Activated naive CD4-positive, alpha-beta T cell treated with anti-CD3 and anti-CD28 coated beads, Interleukin-2, amount 50 U/mL, for 16 hours (primary cell): ENCODE measurements at regions not wholly inside any gene's neighbourhood (a gene's known extent, or its start where the extent isn't known, plus 50 kb on each side); places are given as distances from the start of the nearest gene placed in this dataset.

ENCODE experiments used
- DNase-seq: peaks from one replicate; pipeline ENCODE4 v3.0.0-alpha.2; 2020

DNA sequence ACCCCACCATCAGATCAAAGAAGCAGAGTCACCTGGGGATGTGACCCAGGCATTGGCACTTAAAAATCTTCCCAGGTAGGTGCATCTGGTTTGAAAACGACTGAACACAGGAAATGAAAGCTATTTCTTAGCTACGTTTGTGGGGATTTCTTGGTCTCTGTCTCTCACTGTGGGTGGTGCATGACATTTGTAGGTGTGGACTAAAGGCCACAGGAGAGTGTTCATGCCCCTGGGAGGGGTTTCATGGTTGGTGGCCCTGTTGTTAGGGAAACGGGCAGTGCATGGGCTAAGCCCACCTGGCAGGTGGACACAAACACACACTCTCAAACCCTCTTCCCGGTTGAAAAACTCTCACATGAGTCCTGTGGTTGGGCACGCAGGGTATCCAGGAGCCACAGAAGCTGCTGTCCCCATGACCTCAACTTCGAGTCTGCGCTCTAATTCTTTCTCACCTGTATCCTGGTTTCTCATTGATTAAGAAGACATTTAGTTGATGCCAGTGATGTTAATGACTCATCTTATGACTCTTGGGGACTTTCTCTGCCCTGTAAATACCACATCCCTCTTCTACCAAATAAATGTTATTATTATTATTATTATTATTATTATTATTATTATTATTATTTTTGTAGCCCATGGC lies 119.4 kb downstream of the MRPS6 start:
- no peak for DNase-seq

DNA sequence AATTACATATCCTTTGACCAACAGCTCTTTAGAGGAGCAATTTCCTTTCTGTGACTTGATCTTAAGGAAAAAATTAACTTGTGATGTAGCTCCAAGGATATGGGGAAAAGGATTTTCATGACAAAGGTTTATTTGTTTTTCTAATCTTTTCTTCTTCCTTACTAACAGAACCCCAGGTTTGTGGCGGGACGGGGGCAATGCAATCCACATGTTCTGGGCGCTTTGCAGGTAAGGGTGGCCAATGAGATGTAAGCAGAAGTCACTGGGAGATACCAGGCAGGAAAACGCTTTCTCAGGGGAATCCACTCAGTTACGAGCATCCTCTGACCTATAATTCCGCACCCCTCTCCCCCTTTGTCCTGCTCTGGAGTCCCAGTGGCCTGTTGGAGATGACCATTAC lies 122.0 kb downstream of the MRPS6 start:
- no peak for DNase-seq

DNA sequence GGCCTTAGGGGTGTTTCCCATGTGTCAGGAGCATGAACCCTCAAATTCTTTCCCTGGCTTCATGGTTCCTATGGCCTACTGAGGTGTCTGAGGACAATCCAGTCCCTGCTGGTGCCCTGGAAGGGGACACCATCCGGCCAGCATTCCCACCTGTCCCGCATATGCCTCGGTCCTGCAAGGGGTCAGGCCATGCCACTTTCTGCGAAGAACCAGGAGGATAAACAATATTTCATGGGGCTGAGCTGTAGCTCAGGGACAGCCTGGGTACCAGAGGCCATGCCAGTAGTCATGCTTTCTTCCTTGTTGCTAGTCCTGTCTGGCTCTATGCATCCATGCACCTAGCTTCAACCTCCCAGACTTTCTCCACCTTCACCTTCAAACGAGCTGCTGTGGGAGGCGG lies 123.6 kb downstream of the MRPS6 start:
- DNase-seq, result no peak

DNA sequence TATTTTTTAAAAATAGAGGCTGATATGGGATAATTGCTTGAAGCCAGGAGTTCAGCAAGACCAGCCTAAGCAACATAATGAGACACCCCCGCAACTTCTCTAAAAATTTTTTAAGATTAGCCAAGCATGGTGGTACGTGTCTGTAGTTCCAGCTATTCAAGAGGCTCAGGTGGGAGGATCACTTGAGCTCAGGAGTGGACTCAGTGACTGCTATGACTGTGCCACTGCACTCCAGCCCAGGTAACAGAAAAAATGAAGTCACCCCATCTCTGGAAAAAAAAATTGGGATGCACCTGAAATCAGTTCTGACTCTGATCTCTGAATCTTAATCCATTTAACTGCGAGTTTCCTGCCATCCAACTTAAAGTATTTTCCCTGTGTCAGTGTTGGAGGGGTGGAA lies 124.2 kb downstream of the MRPS6 start:
- DNase-seq, result no peak

DNA sequence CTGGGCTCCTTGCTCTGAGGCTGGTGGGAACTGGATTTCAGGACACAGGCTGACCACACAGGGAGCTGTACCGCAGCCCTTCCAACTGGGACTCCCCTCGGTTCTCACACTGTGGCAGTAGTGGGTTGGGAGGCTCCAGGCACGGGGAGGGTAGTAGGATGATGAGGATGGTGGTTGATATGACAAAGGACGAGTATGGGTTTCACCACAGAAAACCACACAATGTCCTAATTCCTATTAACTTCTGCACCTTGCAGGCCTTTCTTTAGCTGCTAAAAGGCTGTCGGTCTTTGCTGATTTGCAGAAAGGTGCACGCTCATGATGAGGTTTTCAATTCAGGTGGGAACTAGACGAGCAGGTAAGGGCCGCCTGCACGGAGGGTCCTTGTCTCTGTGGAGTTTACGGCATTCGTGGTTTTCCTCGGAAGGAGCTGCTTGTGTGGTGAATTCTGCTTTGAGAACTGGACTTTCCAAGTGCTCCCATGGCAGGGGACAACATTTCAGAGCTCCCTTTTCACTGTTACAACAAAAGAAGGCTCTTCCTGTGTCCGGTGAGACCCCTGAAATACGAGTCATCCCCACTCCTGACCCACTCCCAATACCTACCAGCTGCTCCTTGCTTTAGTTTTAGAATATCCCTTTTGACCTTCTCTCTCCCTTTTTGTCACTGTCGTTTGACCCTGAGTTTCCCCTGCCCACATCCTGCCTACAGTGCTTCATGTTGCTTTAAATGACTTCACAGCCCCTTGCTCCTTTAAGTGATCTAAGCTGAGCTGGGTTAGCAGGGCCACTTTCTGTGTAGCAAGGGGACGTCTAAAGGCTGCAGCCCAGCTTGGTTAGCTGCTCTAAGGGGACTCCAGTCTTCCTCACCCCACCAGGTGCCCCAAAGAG lies 125.1 kb downstream of the MRPS6 start:
- no peak for DNase-seq

DNA sequence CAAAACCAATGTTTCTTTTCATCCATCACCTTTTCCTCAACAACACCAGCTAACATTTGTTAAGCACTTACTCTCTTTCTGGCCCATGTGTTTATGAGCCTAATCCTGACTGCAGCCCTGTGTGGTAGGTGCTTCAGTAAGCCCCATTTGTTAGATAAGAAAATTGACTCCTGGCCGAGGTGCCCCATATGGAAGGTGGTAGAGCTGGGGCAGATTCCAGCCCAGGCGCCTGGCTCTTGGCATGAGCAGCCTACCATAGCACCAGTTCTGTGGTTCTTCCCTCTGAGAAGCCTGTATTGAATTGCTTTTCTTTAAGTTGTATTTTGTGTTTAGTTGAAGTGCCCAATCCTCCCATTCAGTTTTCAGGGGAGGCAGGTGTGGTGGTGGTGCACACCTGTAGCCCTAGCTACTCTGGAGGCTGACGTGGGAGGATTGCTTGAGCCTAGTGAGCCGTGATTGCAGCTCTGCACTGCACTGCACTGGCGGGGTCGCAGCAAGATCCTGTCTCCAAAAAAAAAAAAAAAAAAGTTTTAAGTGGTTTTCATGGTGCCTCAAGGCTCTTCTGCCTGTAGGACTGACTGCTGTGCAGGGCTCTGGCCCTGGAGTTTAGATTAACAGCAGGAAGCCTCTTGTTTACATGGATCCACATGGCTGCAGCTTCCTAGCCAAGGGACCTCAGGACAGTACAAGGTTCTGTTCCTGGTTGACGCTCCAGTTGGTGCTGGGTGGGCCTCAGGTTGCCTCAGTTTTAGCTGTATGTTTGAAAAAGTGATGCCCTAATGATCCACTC lies 125.9 kb downstream of the MRPS6 start:
- no peak for DNase-seq

DNA sequence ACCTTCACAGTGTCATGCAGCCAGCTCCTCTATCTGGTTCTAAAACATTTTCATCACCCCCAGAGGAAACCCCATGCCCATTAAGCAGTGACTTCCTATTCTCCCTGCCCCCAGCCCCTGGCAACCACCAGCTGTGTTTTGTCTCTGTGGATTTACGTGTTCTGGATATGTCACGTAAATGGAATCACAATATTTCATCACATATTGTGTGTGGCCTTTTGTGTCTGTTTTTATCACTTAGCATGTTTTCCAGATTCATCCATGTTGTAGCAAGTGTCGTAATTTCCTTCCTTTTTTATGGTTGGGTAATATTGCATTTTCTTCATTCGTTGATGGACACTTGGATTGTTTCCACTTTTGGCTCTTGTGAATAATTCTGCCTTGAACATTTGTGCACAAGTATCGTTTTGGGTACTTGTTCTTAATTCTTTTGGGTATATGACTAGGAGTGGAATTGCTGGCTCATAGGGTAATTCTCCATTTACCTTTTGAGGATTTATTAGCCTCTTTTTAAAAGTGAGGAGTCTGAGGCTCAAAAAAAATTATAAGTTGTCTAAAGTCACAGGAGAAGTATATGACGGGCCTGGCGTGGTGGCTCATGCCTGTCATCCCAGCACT lies 127.0 kb downstream of the MRPS6 start:
- no peak for DNase-seq

DNA sequence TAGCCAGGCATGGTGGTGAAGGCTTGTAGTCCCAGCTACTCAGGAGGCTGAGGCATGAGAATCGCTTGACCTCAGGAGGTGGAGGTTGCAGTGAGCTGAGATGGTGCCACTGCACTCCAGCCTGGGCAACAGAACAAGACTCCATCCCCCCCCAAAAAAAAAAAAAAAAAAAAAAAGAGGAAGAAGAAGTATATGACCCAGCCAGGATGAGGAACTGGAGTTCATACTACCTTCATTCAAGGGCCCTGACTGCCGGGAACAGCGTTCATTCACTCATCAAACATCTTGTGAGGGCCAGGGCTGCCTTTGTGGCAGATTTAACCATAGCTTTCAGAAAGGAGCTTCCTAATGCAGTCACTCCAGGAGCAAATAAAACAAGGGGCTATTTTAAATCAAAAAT lies 127.6 kb downstream of the MRPS6 start:
- DNase-seq, result no peak

DNA sequence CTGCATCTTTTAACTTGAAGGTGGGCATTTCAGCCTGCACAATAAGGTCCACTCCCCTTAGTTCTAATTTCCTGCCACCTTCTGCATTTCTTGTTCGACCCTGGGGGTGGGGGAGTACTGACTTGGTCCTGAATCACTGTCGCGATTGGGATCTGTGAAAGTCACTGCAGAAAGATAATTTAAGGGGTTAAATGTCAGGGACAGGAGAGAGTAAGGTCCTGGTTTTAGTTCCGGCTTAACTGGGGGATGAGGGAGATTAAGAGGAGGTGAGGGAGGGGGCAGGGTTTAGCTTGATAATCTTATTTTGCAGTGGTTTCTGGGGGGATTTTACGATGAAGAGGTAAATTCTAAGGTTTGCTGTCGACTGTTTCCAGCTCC lies 128.1 kb downstream of the MRPS6 start:
- no peak for DNase-seq

DNA sequence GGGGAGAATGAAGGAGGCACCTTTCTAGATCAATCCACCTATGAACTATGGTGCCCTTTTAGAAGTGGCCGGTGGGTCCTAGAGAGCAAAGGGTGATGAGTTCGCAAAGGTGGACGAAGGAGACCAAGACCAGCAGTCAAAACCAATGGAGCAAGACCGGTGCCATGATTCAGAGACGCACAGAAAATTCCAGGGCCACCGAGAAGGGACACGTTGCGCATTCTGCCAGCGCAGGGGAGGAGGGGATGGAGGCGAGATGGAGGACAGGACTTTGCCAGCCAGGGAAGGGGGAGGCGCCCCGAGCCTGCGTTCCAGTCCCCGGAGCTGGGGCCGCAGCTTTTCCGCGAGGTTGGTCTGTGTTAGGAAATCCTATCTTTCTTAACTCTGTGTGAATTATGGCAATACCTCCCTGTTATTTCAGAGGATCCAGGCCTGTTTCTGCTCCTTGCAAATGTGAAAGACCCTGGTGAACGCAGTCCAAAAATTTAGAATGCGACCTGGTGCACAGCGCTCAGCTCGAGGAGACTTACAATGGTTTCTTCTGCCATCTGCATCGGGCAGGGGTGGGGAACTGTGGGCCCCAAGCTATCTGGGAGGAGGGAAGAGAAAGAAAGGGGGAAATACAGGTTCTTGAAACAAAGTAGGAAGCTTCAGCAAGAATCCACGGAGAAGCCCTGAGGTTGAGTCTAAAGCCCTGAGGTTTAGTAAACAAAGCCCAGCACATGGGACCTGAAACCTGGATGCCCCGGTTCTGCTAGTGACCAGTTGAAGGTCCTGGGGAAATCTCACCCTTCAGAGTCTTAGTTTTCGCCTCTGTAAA lies 129.4 kb downstream of the MRPS6 start:
- no peak for DNase-seq

DNA sequence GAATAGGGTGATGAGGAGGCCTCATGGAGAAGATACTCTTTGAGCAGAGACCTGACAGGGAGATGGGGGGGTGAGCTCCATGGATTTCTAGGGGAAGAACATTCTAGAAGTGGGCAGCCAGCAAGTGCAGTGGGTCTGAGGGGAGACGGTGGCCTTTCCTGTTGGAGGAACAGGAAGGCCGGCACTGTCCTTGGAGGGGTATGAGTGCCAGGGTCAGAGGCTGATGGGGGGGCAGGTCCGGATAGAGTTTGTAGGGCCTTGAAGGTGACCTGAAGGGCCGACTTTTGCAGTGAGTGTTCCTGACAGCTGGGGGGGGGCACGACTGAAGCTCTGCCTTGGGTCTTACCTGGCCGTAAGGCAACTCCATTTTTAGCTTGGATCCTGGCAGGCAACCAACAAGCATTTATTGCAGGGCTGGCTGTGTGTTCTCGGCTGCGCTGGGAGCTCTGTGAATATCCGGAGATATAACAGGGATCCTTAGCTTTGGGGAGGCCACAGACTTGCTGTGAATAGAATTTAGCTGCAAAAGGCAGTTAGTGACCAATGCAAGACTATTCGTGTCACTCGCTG lies 130.6 kb downstream of the MRPS6 start:
- no peak for DNase-seq

DNA sequence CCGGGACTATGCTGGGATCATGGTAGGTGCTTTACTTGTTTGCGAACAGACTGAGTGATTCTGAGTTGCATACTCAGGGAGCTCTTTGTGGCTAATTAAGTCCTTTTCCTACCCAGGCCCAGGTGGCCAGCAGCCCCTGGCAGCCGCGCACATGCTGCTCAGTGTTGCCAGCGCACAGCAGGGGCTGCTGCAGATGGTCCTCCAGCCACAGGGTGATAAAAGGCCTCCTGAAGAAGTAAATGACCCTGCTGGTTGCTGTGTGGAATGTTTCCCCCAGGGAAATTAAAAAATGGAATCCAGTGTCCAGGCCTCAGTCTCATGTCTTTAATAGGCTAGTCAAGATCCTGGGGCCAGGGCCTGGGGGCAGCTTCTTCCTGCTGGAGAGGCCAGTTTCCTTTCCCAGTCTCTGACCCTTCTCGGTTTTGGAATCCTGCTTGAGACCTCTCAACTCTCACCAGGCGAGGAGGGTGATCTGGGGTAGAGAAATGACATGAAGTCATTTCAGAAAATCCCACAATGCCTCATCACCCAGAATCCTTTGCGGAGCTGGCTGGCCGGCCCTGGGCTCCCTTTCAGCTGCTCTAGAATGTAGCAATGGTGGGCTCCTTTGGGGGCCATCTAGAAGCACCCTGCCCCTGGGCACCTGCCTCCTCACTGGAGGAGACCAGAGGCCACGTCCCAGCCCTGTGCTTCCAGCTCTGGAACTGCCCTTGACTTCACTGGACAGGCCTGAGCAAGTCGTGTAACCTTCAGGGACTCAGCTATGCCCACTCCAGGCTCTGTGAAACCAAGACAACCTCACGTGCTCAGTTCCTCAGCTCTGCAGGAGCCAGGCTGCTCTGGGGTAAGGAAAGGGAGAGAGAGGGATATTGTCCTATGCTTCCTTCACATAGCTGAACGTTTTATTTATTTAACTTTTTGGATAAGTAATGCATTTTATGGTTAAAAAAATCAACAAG lies 131.4 kb downstream of the MRPS6 start:
- no peak for DNase-seq

DNA sequence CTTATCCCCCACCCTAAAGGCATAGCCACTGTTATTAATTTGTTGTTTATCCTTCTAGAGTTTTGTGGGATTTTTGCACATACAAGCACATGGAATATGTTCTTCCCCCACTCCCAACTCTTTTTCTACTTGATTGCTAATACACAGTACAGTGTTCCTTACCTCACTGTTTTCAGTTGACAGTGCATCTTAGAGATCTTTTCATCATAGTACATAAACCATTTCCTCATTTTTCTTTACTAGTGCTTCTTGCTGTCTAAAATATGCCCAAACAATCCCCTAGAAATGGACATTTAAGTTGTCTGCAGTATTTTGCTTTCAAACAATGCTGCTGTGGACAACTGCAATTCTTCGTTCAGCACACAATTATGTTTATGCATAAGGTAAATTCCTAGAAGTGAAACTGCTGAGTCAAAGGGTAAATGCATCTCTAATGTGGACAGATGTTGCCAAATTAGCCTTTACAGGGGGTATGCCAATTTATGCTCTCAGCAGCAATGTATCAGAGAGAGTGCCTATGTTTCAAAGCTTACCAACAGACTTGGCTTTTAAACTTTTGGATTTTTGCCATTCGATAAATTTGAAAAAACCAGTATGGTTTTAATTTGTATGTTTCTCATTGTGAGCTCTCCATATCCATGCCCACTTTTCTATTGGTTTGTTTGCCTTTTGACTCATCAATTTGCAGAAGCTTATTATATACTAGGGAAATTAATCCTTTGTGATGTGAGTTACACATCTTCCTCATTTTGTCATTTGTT lies 132.6 kb downstream of the MRPS6 start:
- DNase-seq, result no peak

DNA sequence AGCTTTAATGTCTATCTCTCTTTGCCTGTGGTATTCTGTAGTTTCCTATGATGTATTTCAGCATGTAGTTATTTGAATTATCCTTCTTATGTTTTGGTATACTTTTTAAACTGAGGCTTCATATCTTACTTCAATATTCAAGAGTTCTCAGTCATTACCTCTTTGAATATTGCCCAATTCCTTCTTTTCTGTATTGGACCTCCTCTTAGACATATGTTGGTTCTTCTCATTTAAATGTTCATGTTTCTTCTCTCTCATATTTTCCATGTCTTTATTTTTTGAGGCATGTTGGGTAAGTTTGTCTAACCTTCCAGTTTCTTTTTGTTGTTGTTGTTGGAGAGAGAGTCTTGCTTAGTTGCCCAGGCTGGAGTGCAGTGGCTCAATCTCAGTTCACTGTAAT lies 140.6 kb downstream of the MRPS6 start:
- DNase-seq, result no peak

DNA sequence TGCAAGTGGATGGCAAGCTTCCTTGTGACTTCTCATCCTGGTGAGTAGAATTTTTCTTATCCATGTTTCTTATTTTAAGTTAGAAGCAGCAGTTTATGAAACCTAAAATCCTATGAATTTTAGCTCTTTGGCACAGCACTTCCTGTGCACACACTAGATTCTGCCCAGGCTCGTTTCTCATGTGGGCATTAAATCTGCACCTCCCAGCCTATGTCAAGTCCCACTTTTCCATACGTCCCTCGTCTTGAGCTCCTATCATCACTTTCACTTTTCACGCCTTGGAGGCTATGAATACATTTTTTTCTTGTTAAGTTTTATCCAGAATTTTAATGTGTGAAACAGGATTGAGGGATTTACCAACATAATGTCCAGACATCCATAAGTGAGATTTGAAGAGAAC lies 142.1 kb downstream of the MRPS6 start:
- DNase-seq, result no peak

DNA sequence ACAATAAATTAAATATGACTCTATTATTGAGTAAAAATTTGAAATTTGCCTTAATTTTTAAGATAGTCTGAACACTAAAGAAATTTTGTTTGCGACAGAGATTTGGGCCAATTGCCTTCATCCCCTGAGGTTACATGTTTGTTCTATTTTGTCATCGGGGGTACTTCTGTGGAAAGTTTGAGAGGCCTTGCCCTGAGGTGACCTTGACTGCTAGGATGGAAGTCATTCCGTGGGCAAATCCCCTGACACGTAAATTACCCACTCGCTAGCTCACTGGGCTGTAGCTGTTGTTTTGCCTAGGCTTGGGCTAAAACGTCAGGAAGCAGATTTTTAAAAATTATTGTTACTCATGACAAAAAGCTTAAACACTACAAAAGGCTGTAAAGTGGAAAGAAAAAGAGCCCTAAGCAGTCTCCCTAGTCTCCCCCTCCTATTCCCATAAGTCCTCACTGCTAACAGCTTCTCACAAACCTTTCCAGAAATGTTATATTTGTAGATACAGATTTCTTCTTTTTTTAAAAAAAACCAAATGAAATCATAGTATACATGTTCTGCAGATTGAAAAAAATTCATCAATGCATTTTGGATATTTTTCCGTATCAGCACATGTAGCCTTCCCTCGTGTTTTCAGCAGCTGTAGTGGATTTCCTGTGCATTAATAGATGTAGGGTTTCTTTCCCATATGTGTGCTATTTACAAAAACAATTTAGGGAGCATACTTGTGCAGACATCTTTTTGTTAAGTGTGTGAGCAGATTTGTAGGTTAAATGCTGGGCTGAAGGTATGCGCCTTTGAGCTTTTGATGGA lies 142.7 kb downstream of the MRPS6 start:
- no peak for DNase-seq

DNA sequence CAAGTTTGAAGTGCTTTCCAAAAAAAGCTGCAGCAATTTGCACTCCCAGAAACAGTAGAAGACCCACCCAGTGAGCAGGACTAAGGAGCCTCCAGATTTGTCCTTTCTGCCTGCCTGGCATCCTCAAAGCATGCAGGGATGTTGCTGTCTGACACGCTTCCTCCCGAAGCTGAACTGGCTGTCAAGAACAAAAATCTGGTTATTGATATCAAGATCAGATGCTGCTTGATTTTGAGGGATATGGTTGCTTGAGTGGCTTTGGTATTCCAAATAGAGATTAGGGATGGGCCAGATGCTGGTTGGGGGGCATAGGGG lies 143.3 kb downstream of the MRPS6 start:
- DNase-seq, result no peak

DNA sequence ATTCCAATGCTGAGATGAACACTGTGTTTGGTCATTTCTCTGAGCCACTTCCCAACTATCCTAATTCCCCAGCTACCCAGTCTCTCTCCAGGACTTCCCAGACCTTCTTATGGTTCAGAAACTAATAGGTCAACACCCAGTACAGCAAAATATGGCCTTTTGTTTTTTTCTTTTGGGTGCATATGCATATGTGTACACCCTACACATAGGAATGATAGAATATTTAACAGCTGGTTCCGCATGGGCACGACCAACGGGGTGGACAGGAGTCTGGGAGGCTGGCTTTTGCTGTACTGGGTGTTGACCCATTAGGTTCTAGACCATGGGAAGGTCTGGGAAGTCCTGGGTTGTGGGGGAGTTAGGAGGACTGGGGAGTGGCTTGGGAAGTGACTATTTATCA lies 143.9 kb downstream of the MRPS6 start:
- no peak for DNase-seq

DNA sequence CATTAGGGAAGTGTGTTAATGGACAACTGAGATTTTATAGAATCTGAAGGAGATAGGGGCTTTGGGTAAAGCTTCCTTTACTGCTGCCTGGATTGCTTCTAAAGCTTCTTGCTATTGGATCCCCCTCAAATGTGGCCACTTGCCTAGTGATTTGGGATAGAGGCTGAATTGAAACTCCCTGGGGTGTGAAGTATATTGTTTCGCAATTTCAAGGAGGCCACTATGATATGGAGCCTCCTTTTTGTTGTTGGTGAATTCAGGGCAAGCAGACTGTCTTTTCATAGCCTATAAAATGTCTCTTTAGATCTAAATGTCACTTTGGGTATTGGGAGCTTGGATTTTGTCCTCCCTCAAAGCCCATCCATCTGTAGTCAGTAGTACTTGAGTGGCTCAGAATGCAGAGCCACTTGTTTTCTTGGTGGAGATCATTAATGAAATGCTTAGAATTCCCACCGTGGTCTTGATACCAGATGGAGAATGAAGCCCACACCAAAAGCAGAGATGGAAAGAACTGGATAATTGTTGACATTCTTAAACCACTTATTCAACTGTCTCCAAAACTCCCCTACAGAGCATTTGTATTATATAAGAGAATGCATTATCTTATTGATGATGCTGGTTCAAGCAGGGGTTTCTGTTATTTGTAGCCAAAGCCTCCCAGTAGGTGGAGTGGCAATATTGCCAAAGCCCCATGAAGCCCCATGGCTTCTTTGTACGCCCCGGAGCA lies 144.3 kb upstream of the KCNE2 start:
- no peak for DNase-seq
